Spleen (tissue), 11 donors: ENCODE measurements at regions not wholly inside any gene's neighbourhood (a gene's known extent, or its start where the extent isn't known, plus 50 kb on each side); places are given as distances from the start of the nearest gene placed in this dataset.

Source experiments
- DNase-seq: peaks from one replicate; pipeline ENCODE4 v3.0.0-alpha.2; 2020
- H3K27ac ChIP-seq, 8 donors: fragments of 200-600 bp; sonication (generic) in 7 of 8; 1 replicate in 4 of 8; 2 replicates in 4 of 8; pipeline versions ENCODE4 v1.5.0 to v1.8.0; 2016 to 2021; ENCODE audit warnings: inconsistent platforms in 4 of 8, mild to moderate bottlenecking in 4 of 8, moderate library complexity in 1 of 8
- H3K27me3 ChIP-seq, 7 donors: fragments of 200-600 bp; sonication (generic) in 6 of 7; replicated peaks in 1 of 7; 1 replicate in 4 of 7; 2 replicates in 3 of 7; pipeline versions ENCODE4 v1.5.0 to v1.8.0; 2016 to 2021; ENCODE audit warnings: inconsistent platforms in 3 of 7, mild to moderate bottlenecking in 1 of 7
- H3K36me3 ChIP-seq, 6 donors: fragments of 200-600 bp; sonication (generic) in 5 of 6; 1 replicate in 4 of 6; 2 replicates in 2 of 6; pipeline versions ENCODE4 v1.5.0 to v1.8.0; 2016 to 2021; ENCODE audit warnings: inconsistent platforms in 2 of 6
- H3K4me1 ChIP-seq, 6 donors: fragments of 200-600 bp; sonication (generic) in 5 of 6; 1 replicate in 3 of 6; 2 replicates in 3 of 6; pipeline versions ENCODE4 v1.5.0 to v1.8.0; 2016 to 2021; ENCODE audit warnings: inconsistent platforms in 3 of 6
- H3K4me3 ChIP-seq, 8 donors: fragments of 200-600 bp; sonication (generic) in 7 of 8; 1 replicate in 4 of 8; 2 replicates in 4 of 8; pipeline versions ENCODE4 v1.5.0 to v1.8.0; 2016 to 2021; ENCODE audit warnings: inconsistent platforms in 4 of 8, mild to moderate bottlenecking in 4 of 8, moderate library complexity in 2 of 8
- H3K9me3 ChIP-seq, 8 donors: fragments of 200-600 bp; sonication (generic) in 7 of 8; 1 replicate in 4 of 8; 2 replicates in 4 of 8; pipeline versions ENCODE4 v1.5.0 to v1.8.0; 2016 to 2021; ENCODE audit warnings: inconsistent platforms in 4 of 8
- CTCF ChIP-seq, 11 experiments: fragments of 200-600 bp in 7 of 11; fragments of 450-650 bp in 4 of 11; sonication (generic) in 4 of 11; IDR thresholded peaks in 8 of 11; conservative IDR thresholded peaks in 3 of 11; 1 replicate in 7 of 11; 2 replicates in 4 of 11; pipeline versions ENCODE4 v1.4.0 to v1.8.0; 2016 to 2021; ENCODE audit warnings: antibody characterized with exemption in 11 of 11, inconsistent platforms in 4 of 11, mild to moderate bottlenecking in 1 of 11
- POLR2A ChIP-seq, 3 donors: fragments of 450-650 bp; IDR thresholded peaks; one replicate each; pipeline ENCODE4 v1.5.1; 2017; ENCODE audit warnings: antibody characterized with exemption in 3 of 3, mild to moderate bottlenecking in 1 of 3
- POLR2AphosphoS5 ChIP-seq, 3 donors: sonication (generic); formaldehyde crosslinking; IDR thresholded peaks; one replicate each; pipeline ENCODE4 v1.5.1; 2017; ENCODE audit warnings: antibody characterized with exemption in 3 of 3
- WGBS, 5 donors: extraction: QIAGEN DNeasy Blood & Tissue Kit in 3 of 5; methylation state at CpG; one replicate each; pipeline versions ENCODE4 v1.1.5 to v1.1.7; 2013 to 2018; 5-methylcytosine and 5-hydroxymethylcytosine counted together
- intact Hi-C: fragments of 100-400 bp; cut with DNase I; formaldehyde crosslinking; loops from one replicate; pipeline ENCODE4 v1.15.0; 2023; ENCODE audit warnings: low total_unique reads
- donor health status: healthy with polysubstance abuse.
- donor health status: DM: no; HTN: no; CAD: no; lungs with moderate emphysema.
- donor health status: DM: no; HTN: no; CAD: no.
- donor health status: Bipolar disorder and iron deficiency.
- donor health status: healthy.
- donor health status: DM: no; HTN: no; CAD: no.
- donor health status: DM: yes; HTN: yes; CAD: no.

- intact Hi-C loops: no loop called here
- no peak for DNase-seq
- 72 to 89% (median 75%) methylated on average over 6 of the region's 6 CpGs for WGBS, 5 donors
- Histone ChIP-seq H3K4me1 (no peaks in the 10 kb centered on the region), H3K27ac (no peak overlapping the region), H3K9me3 (peaks cover 0 to 6% (median 0%) of the 10 kb centered on the region in 8 donors), H3K4me3 (no peak overlapping the region), H3K27me3 (peaks cover 0 to 18% (median 0%) of the 10 kb centered on the region in 7 donors), H3K36me3 (no peaks in the 10 kb centered on the region)
- TF ChIP-seq CTCF (IDR thresholded peaks at IDR 0.05 in 8 of 11, conservative IDR thresholded peaks at IDR 0.05 in 3 of 11) (no peak), POLR2A (IDR thresholded peaks at IDR 0.05) (no peak), POLR2AphosphoS5 (IDR thresholded peaks at IDR 0.05) (no peak)
Measured at GRCh38 chr12:131253376-131254026, 299.8 kb downstream of the ADGRD1 start.

GRCh38 chr12:131254374-131254773 is 300.7 kb downstream of the ADGRD1 start:
- DNase-seq: peak; percentile 23
- Histone ChIP-seq H3K27me3 (peaks cover 0 to 18% (median 0%) of the 10 kb centered on the region in 7 donors), H3K36me3 (no peaks in the 10 kb centered on the region), H3K27ac (no peak overlapping the region), H3K4me1 (no peaks in the 10 kb centered on the region), H3K9me3 (peaks cover 0 to 6% (median 0%) of the 10 kb centered on the region in 8 donors), H3K4me3 (no peak overlapping the region)
- intact Hi-C loops: no loop called here
- WGBS, 5 donors: 66 to 85% (median 77%) methylated on average over 2 of the region's 2 CpGs
- no peak for TF ChIP-seq POLR2AphosphoS5 (IDR thresholded peaks at IDR 0.05)
- TF ChIP-seq POLR2A (IDR thresholded peaks at IDR 0.05): no peak
- no peak for TF ChIP-seq CTCF (IDR thresholded peaks at IDR 0.05 in 8 of 11, conservative IDR thresholded peaks at IDR 0.05 in 3 of 11)

- H3K27ac ChIP-seq: no peak overlapping the region
- H3K27me3 ChIP-seq: peaks cover 0 to 18% (median 0%) of the 10 kb centered on the region in 7 donors
- no peak overlapping the region for H3K4me3 ChIP-seq
- no peaks in the 10 kb centered on the region for H3K36me3 ChIP-seq
- 76 to 93% (median 85%) methylated on average over 6 to 8 of the region's 8 CpGs for WGBS, 5 donors
- intact Hi-C loops: no loop called here
- H3K9me3 ChIP-seq: peaks cover 0 to 6% (median 0%) of the 10 kb centered on the region in 8 donors
- no peaks in the 10 kb centered on the region for H3K4me1 ChIP-seq
- DNase-seq: no peak
- TF ChIP-seq POLR2AphosphoS5 (IDR thresholded peaks at IDR 0.05) (no peak), POLR2A (IDR thresholded peaks at IDR 0.05) (no peak), CTCF (IDR thresholded peaks at IDR 0.05 in 8 of 11, conservative IDR thresholded peaks at IDR 0.05 in 3 of 11) (no peak)
Measured at GRCh38 chr12:131258398-131258797, 304.7 kb downstream of the ADGRD1 start.

GRCh38 chr12:131260251-131260905 is 306.7 kb downstream of the ADGRD1 start:
- DNase-seq: peak; percentile 61
- WGBS, 5 donors: 72 to 84% (median 80%) methylated on average over 14 to 16 of the region's 16 CpGs
- no peak overlapping the region for H3K27ac ChIP-seq
- H3K27me3 ChIP-seq: peaks cover 0 to 18% (median 0%) of the 10 kb centered on the region in 7 donors
- H3K9me3 ChIP-seq: peaks cover 0 to 6% (median 0%) of the 10 kb centered on the region in 8 donors
- no peaks in the 10 kb centered on the region for H3K4me1 ChIP-seq
- no peaks in the 10 kb centered on the region for H3K36me3 ChIP-seq
- H3K4me3 ChIP-seq: no peak overlapping the region
- TF ChIP-seq CTCF (IDR thresholded peaks at IDR 0.05 in 8 of 11, conservative IDR thresholded peaks at IDR 0.05 in 3 of 11) (no peak), POLR2A (IDR thresholded peaks at IDR 0.05) (no peak), POLR2AphosphoS5 (IDR thresholded peaks at IDR 0.05) (no peak)
- intact Hi-C loops: no loop called here
